ENCODE measurements at regions not wholly inside any gene's neighbourhood (a gene's known extent, or its start where the extent isn't known, plus 50 kb on each side); places are given as distances from the start of the nearest gene placed in this dataset.

- no peak overlapping the region for H3K9ac ChIP-seq (ENCODE audit: low read length)
- H3K4me1 ChIP-seq (ENCODE audit: control insufficient read depth in 1 of 2, insufficient read depth in 2 of 2, low read length in 2 of 2) = no peaks in the 10 kb centered on the region
- no peak for TF ChIP-seq RAD21 (IDR thresholded peaks at IDR 0.05; ENCODE audit: low read depth)
- TF ChIP-seq ZNF274 (IDR thresholded peaks at IDR 0.05; ENCODE audit: low read depth, low read length) = no peak
- no peak for TF ChIP-seq ATF3 (IDR thresholded peaks at IDR 0.05)
- no peak for TF ChIP-seq EZH2phosphoT487 (IDR thresholded peaks at IDR 0.05; ENCODE audit: borderline replicate concordance)
- TF ChIP-seq MAX (IDR thresholded peaks at IDR 0.05) = no peak
- no peak for TF ChIP-seq ZBTB33 (IDR thresholded peaks at IDR 0.05; ENCODE audit: extremely low read depth, insufficient replicate concordance, low read length)
- no peak for TF ChIP-seq ELF1 (IDR thresholded peaks at IDR 0.05; ENCODE audit: borderline replicate concordance, low read depth)
- TF ChIP-seq CEBPB (IDR thresholded peaks at IDR 0.05; ENCODE audit: low read depth) = no peak
- no peak for TF ChIP-seq TCF7L2 (IDR thresholded peaks at IDR 0.05; ENCODE audit: borderline replicate concordance, extremely low read depth, insufficient read depth, insufficient read length)
- no peak for TF ChIP-seq EZH2 (IDR thresholded peaks at IDR 0.05)
- no peak for TF ChIP-seq POLR2AphosphoS5 (IDR thresholded peaks at IDR 0.05; ENCODE audit: low read depth, low read length)
- no peak for TF ChIP-seq SIN3A (IDR thresholded peaks at IDR 0.05; ENCODE audit: low read depth)
- no peak for TF ChIP-seq ZFX (IDR thresholded peaks at IDR 0.05)
- no peak for TF ChIP-seq SP1 (IDR thresholded peaks at IDR 0.05; ENCODE audit: low read depth)
- no peak for TF ChIP-seq SRF (IDR thresholded peaks at IDR 0.05; ENCODE audit: low read depth)
- no peak for TF ChIP-seq YY1 (IDR thresholded peaks at IDR 0.05; ENCODE audit: extremely low read depth, insufficient replicate concordance, low read depth, low read length)
- TF ChIP-seq CTCF (IDR thresholded peaks at IDR 0.05 in 2 of 3, conservative IDR thresholded peaks at IDR 0.05 in 1 of 3; ENCODE audit: borderline replicate concordance in 1 of 3, insufficient read depth in 1 of 3, low read depth in 2 of 3, low read length in 2 of 3) = no peak
- no peak for TF ChIP-seq CBX3 (IDR thresholded peaks at IDR 0.05; ENCODE audit: low read depth)
- no peak for TF ChIP-seq EGR1 (IDR thresholded peaks at IDR 0.05; ENCODE audit: low read depth)
- no peak for TF ChIP-seq FOSL1 (IDR thresholded peaks at IDR 0.05; ENCODE audit: low read depth)
- no peak overlapping the region for H3K4me3 ChIP-seq (replicated peaks in 1 of 2; ENCODE audit: low read depth in 1 of 2, low read length in 2 of 2)
- RAD21 ChIA-PET (ENCODE audit: low non-redundant PET in 1 of 2, low total read pairs in 2 of 2, uncharacterized antibody in 2 of 2, unreplicated experiment in 2 of 2) = no interaction called here
- no peaks in the 10 kb centered on the region for H3K27me3 ChIP-seq (ENCODE audit: insufficient read depth, low read length)
- no peak for ATAC-seq
- H3K4me2 ChIP-seq (ENCODE audit: low read length) = no peak overlapping the region
- DNase-seq (ENCODE audit: low read depth, low spot score) = no peak
- no peaks in the 10 kb centered on the region for H3K36me3 ChIP-seq (ENCODE audit: control insufficient read depth in 1 of 2, insufficient read depth in 2 of 2, low read length in 2 of 2)
- no peaks in the 10 kb centered on the region for H4K20me1 ChIP-seq (ENCODE audit: insufficient read depth)
- H2AFZ ChIP-seq (ENCODE audit: low read depth, low read length, poor library complexity, severe bottlenecking) = no peak overlapping the region
- H3K79me2 ChIP-seq (ENCODE audit: insufficient read depth, low read length) = no peaks in the 10 kb centered on the region
- H3K9me2 ChIP-seq (ENCODE audit: insufficient read depth) = no peaks in the 10 kb centered on the region
- intact Hi-C loops (cut with micrococcal nuclease) = no loop called here
- POLR2A ChIA-PET = no interaction called here
- CTCF ChIA-PET = no interaction called here
- no peak overlapping the region for H3K27ac ChIP-seq (ENCODE audit: low read depth, low read length)
- H3K9me3 ChIP-seq (ENCODE audit: control insufficient read depth in 1 of 2, insufficient read depth in 1 of 2, low read depth in 1 of 2, low read length in 2 of 2) = no peaks in the 10 kb centered on the region
- BruUV-seq (replicated peaks) = no TSS peak
Observed at GRCh38 chr13:22549126-22549525, 631.7 kb upstream of the SGCG start.

Data from HCT116 (cell line).